ENCODE measurements at regions not wholly inside any gene's neighbourhood (a gene's known extent, or its start where the extent isn't known, plus 50 kb on each side); places are given as distances from the start of the nearest gene placed in this dataset.

DNA sequence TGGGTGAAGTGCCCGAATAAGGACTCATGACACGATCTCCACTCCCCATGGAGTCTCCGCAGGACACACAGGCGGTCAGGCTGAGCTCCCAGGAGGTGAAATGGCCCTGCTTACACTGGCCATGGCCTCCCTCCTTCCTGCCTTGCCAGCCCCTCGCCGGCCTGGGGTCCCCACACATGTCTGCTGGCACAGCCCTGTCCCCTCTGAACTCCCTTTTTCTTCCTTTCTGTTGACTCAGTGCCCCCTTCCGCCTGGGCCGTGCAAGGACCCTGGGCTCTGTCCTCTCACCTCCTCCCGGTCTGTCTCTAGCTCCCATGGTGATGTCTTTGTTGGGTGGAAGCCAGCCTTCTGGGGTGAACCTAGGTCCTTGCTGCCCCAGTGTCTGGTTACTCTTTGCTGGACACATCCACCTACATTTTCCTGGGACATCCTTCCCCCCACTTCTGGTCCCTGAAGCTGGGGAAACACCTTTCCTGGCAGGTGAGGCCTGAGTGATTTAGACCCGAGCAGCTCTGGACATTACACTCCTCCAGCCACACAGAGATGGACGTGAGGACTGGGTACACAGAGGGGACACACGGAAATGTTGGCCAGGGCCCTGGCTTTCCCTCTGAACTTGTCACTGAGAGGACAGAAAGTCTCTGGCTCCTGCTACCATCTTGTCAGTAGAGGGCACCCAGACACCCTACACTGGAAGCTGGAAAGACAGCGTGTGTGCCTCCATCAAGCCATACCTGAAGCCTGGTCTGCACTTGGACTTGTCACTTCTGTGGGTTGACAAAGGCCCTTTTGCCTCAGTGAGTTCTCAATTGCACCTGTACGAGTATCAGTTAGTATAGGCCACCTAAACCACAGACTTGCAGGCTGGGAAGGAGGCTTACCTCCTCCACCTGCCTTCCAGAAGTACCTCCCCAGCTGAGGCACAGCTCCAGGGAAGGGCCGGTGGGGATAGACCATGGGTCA is 864.3 kb downstream of the TBC1D22A start:
- Histone ChIP-seq H2BK120ac (ENCODE audit: low read depth, low read length) (no peak overlapping the region), H3K23ac (ENCODE audit: low read depth, low read length) (no peak overlapping the region), H4K8ac (ENCODE audit: low read depth in 2 of 2, low read length in 2 of 2) (no peak overlapping the region), H3K56ac (ENCODE audit: extremely low read depth, insufficient read depth, low read length) (no peak overlapping the region), H2AK5ac (ENCODE audit: low read depth, low read length) (no peak overlapping the region), H3K4me1 (ENCODE audit: control insufficient read depth, insufficient read depth, low read length) (no peaks in the 10 kb centered on the region), H3K27ac (ENCODE audit: insufficient read depth, low read length) (no peak overlapping the region), H3K4me2 (ENCODE audit: low read depth, low read length) (no peak overlapping the region), H3K4me3 (ENCODE audit: insufficient read depth, low read depth, low read length) (no peak overlapping the region), H2BK5ac (ENCODE audit: low read depth, low read length, poor library complexity, severe bottlenecking) (no peak overlapping the region), H3K18ac (ENCODE audit: low read depth, low read length) (no peak overlapping the region), H3K14ac (replicated peaks; ENCODE audit: low read depth, low read length) (no peak overlapping the region), H2AFZ (replicated peaks; ENCODE audit: low read length, poor library complexity) (no peak overlapping the region), H3K27me3 (ENCODE audit: control insufficient read depth, insufficient read depth, low read length) (no peaks in the 10 kb centered on the region), H3K9ac (ENCODE audit: low read depth, low read length) (no peak overlapping the region), H4K91ac (ENCODE audit: insufficient read depth, low read depth, low read length) (no peak overlapping the region), H2AK9ac (replicated peaks; ENCODE audit: low read depth, low read length, poor library complexity) (no peak overlapping the region), H3K79me1 (ENCODE audit: low read depth in 1 of 2, low read length in 2 of 2) (no peaks in the 10 kb centered on the region), H2BK20ac (ENCODE audit: low read depth, low read length) (no peak overlapping the region), H4K5ac (ENCODE audit: low read depth, low read length) (no peak overlapping the region), H3K9me3 (ENCODE audit: control insufficient read depth, insufficient read depth, low read length) (peaks cover 84% of the 10 kb centered on the region), H4K20me1 (ENCODE audit: insufficient read depth, low read length) (no peaks in the 10 kb centered on the region), H3K9me1 (ENCODE audit: insufficient read depth, low read length) (no peaks in the 10 kb centered on the region), H2BK15ac (ENCODE audit: low read depth, low read length) (no peak overlapping the region), H3K4ac (ENCODE audit: low read depth, low read length) (no peak overlapping the region), H3K36me3 (ENCODE audit: control insufficient read depth, insufficient read depth, low read length) (no peaks in the 10 kb centered on the region)
- 40% methylated on average over 1 of the region's 15 CpGs; no CpG with 5 or more reads in 1 of the 2 experiments for WGBS, 2 experiments (ENCODE audit: extremely low coverage in 2 of 2, insufficient read length in 1 of 2)
- CTCF ChIA-PET: no interaction called here
- no peak for ATAC-seq (ENCODE audit: low read depth)
- intact Hi-C loops (cut with micrococcal nuclease): no loop called here
- TF ChIP-seq BHLHE40 (IDR thresholded peaks at IDR 0.05; ENCODE audit: low read depth, low read length) (no peak), MAFK (IDR thresholded peaks at IDR 0.05; ENCODE audit: low read depth, low read length) (no peak), POLR2A (IDR thresholded peaks at IDR 0.05; ENCODE audit: low read depth, low read length) (no peak), CEBPB (IDR thresholded peaks at IDR 0.05; ENCODE audit: low read depth, low read length) (no peak), MXI1 (IDR thresholded peaks at IDR 0.05; ENCODE audit: borderline replicate concordance, low read depth, low read length) (no peak), RAD21 (IDR thresholded peaks at IDR 0.05; ENCODE audit: low read length) (no peak), RFX5 (IDR thresholded peaks at IDR 0.05; ENCODE audit: low read depth, low read length) (no peak), NFE2L2 (IDR thresholded peaks at IDR 0.05; ENCODE audit: low read depth, low read length) (no peak), RCOR1 (IDR thresholded peaks at IDR 0.05; ENCODE audit: insufficient replicate concordance, low read length) (no peak)
- TF ChIP-seq, protein P1, sequence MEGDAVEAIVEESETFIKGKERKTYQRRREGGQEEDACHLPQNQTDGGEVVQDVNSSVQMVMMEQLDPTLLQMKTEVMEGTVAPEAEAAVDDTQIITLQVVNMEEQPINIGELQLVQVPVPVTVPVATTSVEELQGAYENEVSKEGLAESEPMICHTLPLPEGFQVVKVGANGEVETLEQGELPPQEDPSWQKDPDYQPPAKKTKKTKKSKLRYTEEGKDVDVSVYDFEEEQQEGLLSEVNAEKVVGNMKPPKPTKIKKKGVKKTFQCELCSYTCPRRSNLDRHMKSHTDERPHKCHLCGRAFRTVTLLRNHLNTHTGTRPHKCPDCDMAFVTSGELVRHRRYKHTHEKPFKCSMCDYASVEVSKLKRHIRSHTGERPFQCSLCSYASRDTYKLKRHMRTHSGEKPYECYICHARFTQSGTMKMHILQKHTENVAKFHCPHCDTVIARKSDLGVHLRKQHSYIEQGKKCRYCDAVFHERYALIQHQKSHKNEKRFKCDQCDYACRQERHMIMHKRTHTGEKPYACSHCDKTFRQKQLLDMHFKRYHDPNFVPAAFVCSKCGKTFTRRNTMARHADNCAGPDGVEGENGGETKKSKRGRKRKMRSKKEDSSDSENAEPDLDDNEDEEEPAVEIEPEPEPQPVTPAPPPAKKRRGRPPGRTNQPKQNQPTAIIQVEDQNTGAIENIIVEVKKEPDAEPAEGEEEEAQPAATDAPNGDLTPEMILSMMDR (conservative IDR thresholded peaks at IDR 0.05; ENCODE audit: low read depth, low read length): no peak
- TF ChIP-seq, protein P2, sequence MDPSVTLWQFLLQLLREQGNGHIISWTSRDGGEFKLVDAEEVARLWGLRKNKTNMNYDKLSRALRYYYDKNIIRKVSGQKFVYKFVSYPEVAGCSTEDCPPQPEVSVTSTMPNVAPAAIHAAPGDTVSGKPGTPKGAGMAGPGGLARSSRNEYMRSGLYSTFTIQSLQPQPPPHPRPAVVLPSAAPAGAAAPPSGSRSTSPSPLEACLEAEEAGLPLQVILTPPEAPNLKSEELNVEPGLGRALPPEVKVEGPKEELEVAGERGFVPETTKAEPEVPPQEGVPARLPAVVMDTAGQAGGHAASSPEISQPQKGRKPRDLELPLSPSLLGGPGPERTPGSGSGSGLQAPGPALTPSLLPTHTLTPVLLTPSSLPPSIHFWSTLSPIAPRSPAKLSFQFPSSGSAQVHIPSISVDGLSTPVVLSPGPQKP (IDR thresholded peaks at IDR 0.05; ENCODE audit: borderline replicate concordance, low read depth, low read length): no peak
- TF ChIP-seq, protein P3, sequence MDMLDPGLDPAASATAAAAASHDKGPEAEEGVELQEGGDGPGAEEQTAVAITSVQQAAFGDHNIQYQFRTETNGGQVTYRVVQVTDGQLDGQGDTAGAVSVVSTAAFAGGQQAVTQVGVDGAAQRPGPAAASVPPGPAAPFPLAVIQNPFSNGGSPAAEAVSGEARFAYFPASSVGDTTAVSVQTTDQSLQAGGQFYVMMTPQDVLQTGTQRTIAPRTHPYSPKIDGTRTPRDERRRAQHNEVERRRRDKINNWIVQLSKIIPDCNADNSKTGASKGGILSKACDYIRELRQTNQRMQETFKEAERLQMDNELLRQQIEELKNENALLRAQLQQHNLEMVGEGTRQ (IDR thresholded peaks at IDR 0.05; ENCODE audit: low read depth, low read length): no peak
- POLR2A ChIA-PET (ENCODE audit: unreplicated experiment): no interaction called here
- no peak for DNase-seq
- in situ Hi-C loops (cut with MboI; ENCODE audit: low sequenced_read_pairs): no loop called here
- no TSS peak for BruUV-seq (replicated peaks)
- dilution Hi-C loops (cut with HindIII; ENCODE audit: low sequenced_read_pairs, unreplicated experiment): no loop called here

Data from IMR-90 (cell line).